Uterus (tissue), 3 donors: ENCODE measurements at regions not wholly inside any gene's neighbourhood (a gene's known extent, or its start where the extent isn't known, plus 50 kb on each side); places are given as distances from the start of the nearest gene placed in this dataset.

Source experiments
- DNase-seq, 2 donors: peaks; one replicate each; pipeline ENCODE4 v3.0.0-alpha.2; 2019 to 2020
- H3K27ac ChIP-seq, 2 donors: fragments of 200-600 bp; sonication (generic); 1 replicate in 1 of 2; 2 replicates in 1 of 2; pipeline ENCODE4 v1.5.1; 2016 to 2018
- H3K27me3 ChIP-seq, 2 donors: fragments of 200-600 bp; sonication (generic); one replicate each; pipeline ENCODE4 v1.5.1; 2018 to 2019; ENCODE audit warnings: control low read depth in 1 of 2
- H3K36me3 ChIP-seq, 2 donors: fragments of 200-600 bp; sonication (generic); one replicate each; pipeline ENCODE4 v1.5.1; 2019; ENCODE audit warnings: control low read depth in 1 of 2
- H3K4me1 ChIP-seq, 2 donors: fragments of 200-600 bp; sonication (generic); one replicate each; pipeline ENCODE4 v1.5.1; 2018 to 2019; ENCODE audit warnings: control low read depth in 1 of 2
- H3K4me3 ChIP-seq, 2 donors: fragments of 200-600 bp; sonication (generic); 1 replicate in 1 of 2; 2 replicates in 1 of 2; pipeline ENCODE4 v1.5.1; 2018 to 2019; ENCODE audit warnings: mild to moderate bottlenecking in 1 of 2
- H3K9me3 ChIP-seq, 2 donors: fragments of 200-600 bp; sonication (generic); one replicate each; pipeline ENCODE4 v1.5.1; 2019; ENCODE audit warnings: control low read depth in 1 of 2
- CTCF ChIP-seq, 4 experiments: fragments of 200-600 bp in 2 of 4; fragments of 450-650 bp in 2 of 4; sonication (generic) in 2 of 4; IDR thresholded peaks; one replicate each; pipeline ENCODE4 v1.5.1; 2016 to 2019; ENCODE audit warnings: antibody characterized with exemption in 4 of 4, mild to moderate bottlenecking in 2 of 4, moderate library complexity in 1 of 4
- POLR2A ChIP-seq, 2 donors: fragments of 450-650 bp; IDR thresholded peaks; one replicate each; pipeline ENCODE4 v1.6.1; 2016; ENCODE audit warnings: antibody characterized with exemption in 2 of 2, mild to moderate bottlenecking in 1 of 2, moderate library complexity in 1 of 2
- intact Hi-C: fragments of 100-400 bp; cut with DNase I; formaldehyde crosslinking; loops from one replicate; pipeline ENCODE4 v1.15.1; 2023; ENCODE audit warnings: low total_unique reads
- donor health status: DM: yes; HTN: yes; CAD: no.

GRCh38 chr19:28155265-28155664, 1057.7 kb downstream of the UQCRFS1 start:
- intact Hi-C loops, result no loop called here
- H3K4me1 ChIP-seq, result no peaks in the 10 kb centered on the region
- H3K4me3 ChIP-seq, result no peak overlapping the region
- no peak overlapping the region for H3K27ac ChIP-seq
- no peaks in the 10 kb centered on the region for H3K36me3 ChIP-seq
- DNase-seq, result no peak
- no peaks in the 10 kb centered on the region for H3K9me3 ChIP-seq
- no peaks in the 10 kb centered on the region for H3K27me3 ChIP-seq
- TF ChIP-seq POLR2A (IDR thresholded peaks at IDR 0.05) (no peak), CTCF (IDR thresholded peaks at IDR 0.05) (no peak)

GRCh38 chr19:28154077-28154476, 1058.9 kb downstream of the UQCRFS1 start:
- no peaks in the 10 kb centered on the region for H3K9me3 ChIP-seq
- no peak for DNase-seq
- intact Hi-C loops, result no loop called here
- no peak overlapping the region for H3K4me3 ChIP-seq
- H3K27ac ChIP-seq, result no peak overlapping the region
- H3K27me3 ChIP-seq, result no peaks in the 10 kb centered on the region
- TF ChIP-seq CTCF (IDR thresholded peaks at IDR 0.05), result no peak
- no peak for TF ChIP-seq POLR2A (IDR thresholded peaks at IDR 0.05)
- H3K36me3 ChIP-seq, result no peaks in the 10 kb centered on the region
- H3K4me1 ChIP-seq, result no peaks in the 10 kb centered on the region

GRCh38 chr19:28153123-28153522, 1059.8 kb downstream of the UQCRFS1 start:
- Histone ChIP-seq H3K4me1 (no peaks in the 10 kb centered on the region), H3K9me3 (no peaks in the 10 kb centered on the region), H3K36me3 (no peaks in the 10 kb centered on the region), H3K27me3 (no peaks in the 10 kb centered on the region), H3K4me3 (no peak overlapping the region), H3K27ac (no peak overlapping the region)
- intact Hi-C loops, result no loop called here
- no peak for DNase-seq
- TF ChIP-seq POLR2A (IDR thresholded peaks at IDR 0.05), result no peak
- no peak for TF ChIP-seq CTCF (IDR thresholded peaks at IDR 0.05)

- no peak for TF ChIP-seq CTCF (IDR thresholded peaks at IDR 0.05)
- TF ChIP-seq POLR2A (IDR thresholded peaks at IDR 0.05), result no peak
- intact Hi-C loops, result no loop called here
These were observed 1060.8 kb downstream of the UQCRFS1 start for GRCh38 chr19:28152195-28152594.

GRCh38 chr19:28150129-28150528, 1062.8 kb downstream of the UQCRFS1 start:
- no peaks in the 10 kb centered on the region for H3K27me3 ChIP-seq
- H3K4me3 ChIP-seq, result no peak overlapping the region
- H3K36me3 ChIP-seq, result no peaks in the 10 kb centered on the region
- no peaks in the 10 kb centered on the region for H3K4me1 ChIP-seq
- no peak for DNase-seq
- no peak overlapping the region for H3K27ac ChIP-seq
- TF ChIP-seq CTCF (IDR thresholded peaks at IDR 0.05) (no peak), POLR2A (IDR thresholded peaks at IDR 0.05) (no peak)
- H3K9me3 ChIP-seq, result no peaks in the 10 kb centered on the region
- intact Hi-C loops, result no loop called here

More at GRCh38 chr19:28152195-28152594, 1060.8 kb downstream of the UQCRFS1 start:
- Histone ChIP-seq H3K27ac (no peak overlapping the region), H3K9me3 (no peaks in the 10 kb centered on the region), H3K4me1 (no peaks in the 10 kb centered on the region), H3K4me3 (no peak overlapping the region), H3K27me3 (no peaks in the 10 kb centered on the region), H3K36me3 (no peaks in the 10 kb centered on the region)
- no peak for DNase-seq
